ENCODE measurements at regions not wholly inside any gene's neighbourhood (a gene's known extent, or its start where the extent isn't known, plus 50 kb on each side); places are given as distances from the start of the nearest gene placed in this dataset.

GRCh38 chr17:14775731-14776492 lies 475.0 kb downstream of the HS3ST3B1 start:
- H3K27ac ChIP-seq (ENCODE audit: low read depth, low read length) = no peak overlapping the region
- no peak for DNase-seq (ENCODE audit: low read depth, low spot score)
- no peak for TF ChIP-seq CTCF (IDR thresholded peaks at IDR 0.05; ENCODE audit: low read depth, low read length)
- H3K27me3 ChIP-seq (ENCODE audit: control insufficient read depth, insufficient read depth, low read length) = no peaks in the 10 kb centered on the region
- CTCF ChIA-PET = no interaction called here
- H3K9me3 ChIP-seq (ENCODE audit: control insufficient read depth, insufficient read depth, low read length) = no peaks in the 10 kb centered on the region
- no peak overlapping the region for H3K4me3 ChIP-seq (ENCODE audit: low read depth, low read length)
- POLR2A ChIA-PET = interaction anchor here (0.8 kb wide), 1 partner anchor 1430 kb away, joined by 4 read pairs; no protein-coding TSS in a partner anchor

- no peak for TF ChIP-seq CTCF (IDR thresholded peaks at IDR 0.05; ENCODE audit: low read depth, low read length)
- no peaks in the 10 kb centered on the region for H3K27me3 ChIP-seq (ENCODE audit: control insufficient read depth, insufficient read depth, low read length)
- ChIA-PET CTCF (no interaction called here), POLR2A (no interaction called here)
- no peak overlapping the region for H3K4me3 ChIP-seq (ENCODE audit: low read depth, low read length)
- H3K27ac ChIP-seq (ENCODE audit: low read depth, low read length) = no peak overlapping the region
- no peak for DNase-seq (ENCODE audit: low read depth, low spot score)
- H3K9me3 ChIP-seq (ENCODE audit: control insufficient read depth, insufficient read depth, low read length) = no peaks in the 10 kb centered on the region
Observed at GRCh38 chr17:14774774-14775173, 473.9 kb downstream of the HS3ST3B1 start.

GRCh38 chr17:14772776-14773175 lies 471.9 kb downstream of the HS3ST3B1 start:
- no peak for TF ChIP-seq CTCF (IDR thresholded peaks at IDR 0.05; ENCODE audit: low read depth, low read length)

GRCh38 chr17:14771543-14771942 lies 470.7 kb downstream of the HS3ST3B1 start:
- 0 out of 2 replicates have a peak, but pooled peaks cover 2% of the 10 kb centered on the region for H3K9me3 ChIP-seq (ENCODE audit: control insufficient read depth, insufficient read depth, low read length)
- H3K27ac ChIP-seq (ENCODE audit: low read depth, low read length) = no peak overlapping the region
- no peak for DNase-seq (ENCODE audit: low read depth, low spot score)
- CTCF ChIA-PET = no interaction called here
- POLR2A ChIA-PET = no interaction called here
- H3K4me3 ChIP-seq (ENCODE audit: low read depth, low read length) = no peak overlapping the region
- no peaks in the 10 kb centered on the region for H3K27me3 ChIP-seq (ENCODE audit: control insufficient read depth, insufficient read depth, low read length)
- TF ChIP-seq CTCF (IDR thresholded peaks at IDR 0.05; ENCODE audit: low read depth, low read length) = no peak

More at GRCh38 chr17:14772776-14773175, 471.9 kb downstream of the HS3ST3B1 start:
- POLR2A ChIA-PET = no interaction called here
- H3K27ac ChIP-seq (ENCODE audit: low read depth, low read length) = no peak overlapping the region
- no peak for DNase-seq (ENCODE audit: low read depth, low spot score)
- CTCF ChIA-PET = interaction anchor here (1.2 kb wide), 1 partner anchor 1742 kb away, joined by 3 read pairs; no protein-coding TSS in a partner anchor
- 0 out of 2 replicates have a peak, but pooled peaks cover 2% of the 10 kb centered on the region for H3K9me3 ChIP-seq (ENCODE audit: control insufficient read depth, insufficient read depth, low read length)
- no peak overlapping the region for H3K4me3 ChIP-seq (ENCODE audit: low read depth, low read length)
- H3K27me3 ChIP-seq (ENCODE audit: control insufficient read depth, insufficient read depth, low read length) = no peaks in the 10 kb centered on the region

GRCh38 chr17:14768923-14769322 lies 468.0 kb downstream of the HS3ST3B1 start:
- no peak overlapping the region for H3K27ac ChIP-seq (ENCODE audit: low read depth, low read length)
- H3K27me3 ChIP-seq (ENCODE audit: control insufficient read depth, insufficient read depth, low read length) = no peaks in the 10 kb centered on the region
- CTCF ChIA-PET = no interaction called here
- TF ChIP-seq CTCF (IDR thresholded peaks at IDR 0.05; ENCODE audit: low read depth, low read length) = no peak
- 0 out of 2 replicates have a peak, but pooled peaks cover 2% of the 10 kb centered on the region for H3K9me3 ChIP-seq (ENCODE audit: control insufficient read depth, insufficient read depth, low read length)
- no peak for DNase-seq (ENCODE audit: low read depth, low spot score)
- POLR2A ChIA-PET = no interaction called here
- no peak overlapping the region for H3K4me3 ChIP-seq (ENCODE audit: low read depth, low read length)
